Aorta (tissue), 5 donors: ENCODE measurements at regions not wholly inside any gene's neighbourhood (a gene's known extent, or its start where the extent isn't known, plus 50 kb on each side); places are given as distances from the start of the nearest gene placed in this dataset.
"Not testable (repeated sequence)": the region's sequence is repeated elsewhere in the genome, so short reads cannot be mapped to it uniquely, and the experiment has no call there.

Experiments used
- ATAC-seq: fragments of 200-7000 bp; cut with Tn5 transposase; one replicate; pipeline ENCODE4 v1.9.1; 2022; ENCODE audit warnings: moderate library complexity; ENCODE audit not compliant: low FRiP score
- DNase-seq, 2 donors: peaks; one replicate each; pipeline ENCODE4 v3.0.0-alpha.2; 2020
- H3K27ac ChIP-seq, 2 donors: one replicate each; pipeline ENCODE4 v1.5.1; 2013; ENCODE audit warnings: low read length in 2 of 2, mild to moderate bottlenecking in 2 of 2, moderate library complexity in 2 of 2, control low read depth in 1 of 2, inconsistent platforms in 1 of 2, low read depth in 1 of 2
- H3K27me3 ChIP-seq, 2 donors: one replicate each; pipeline ENCODE4 v1.6.1; 2013; ENCODE audit warnings: control low read depth in 1 of 2, low read length in 1 of 2, mild to moderate bottlenecking in 1 of 2, moderate library complexity in 1 of 2; ENCODE audit not compliant: insufficient read depth in 2 of 2, control insufficient read depth in 1 of 2
- H3K36me3 ChIP-seq, 2 donors: one replicate each; pipeline ENCODE4 v1.6.1; 2013; ENCODE audit warnings: control low read depth in 1 of 2, low read length in 1 of 2, mild to moderate bottlenecking in 1 of 2; ENCODE audit not compliant: insufficient read depth in 2 of 2, control insufficient read depth in 1 of 2
- H3K4me1 ChIP-seq, 2 donors: one replicate each; pipeline ENCODE4 v1.6.1; 2013; ENCODE audit warnings: low read length in 2 of 2, control low read depth in 1 of 2, mild to moderate bottlenecking in 1 of 2, moderate library complexity in 1 of 2; ENCODE audit not compliant: insufficient read depth in 2 of 2, control insufficient read depth in 1 of 2
- H3K4me3 ChIP-seq, 2 donors: one replicate each; pipeline ENCODE4 v1.5.1; 2013; ENCODE audit warnings: low read length in 2 of 2, control low read depth in 1 of 2, mild to moderate bottlenecking in 1 of 2
- H3K9me3 ChIP-seq: one replicate; pipeline ENCODE4 v1.6.1; 2013; ENCODE audit warnings: mild to moderate bottlenecking, low read length; ENCODE audit not compliant: control insufficient read depth
- whole genome bisulfite sequencing, 2 donors: extraction: QIAGEN DNeasy Blood & Tissue Kit; methylation state at CpG; one replicate each; pipeline ENCODE4 v1.1.7; 2013; 5-methylcytosine and 5-hydroxymethylcytosine counted together
- intact Hi-C, 2 donors: fragments of 100-400 bp; cut with DNase I; formaldehyde crosslinking; loops; one replicate each; pipeline versions ENCODE4 v1.14.2 to v1.15.0; 2022
- donor health status: healthy with polysubstance abuse.
- donor health status: Bipolar disorder and iron deficiency.
- donor health status: DM: no; HTN: no; CAD: no.
- donor health status: DM: no; HTN: no; CAD: no.
- donor health status: DM: yes; HTN: yes; CAD: no.

DNA sequence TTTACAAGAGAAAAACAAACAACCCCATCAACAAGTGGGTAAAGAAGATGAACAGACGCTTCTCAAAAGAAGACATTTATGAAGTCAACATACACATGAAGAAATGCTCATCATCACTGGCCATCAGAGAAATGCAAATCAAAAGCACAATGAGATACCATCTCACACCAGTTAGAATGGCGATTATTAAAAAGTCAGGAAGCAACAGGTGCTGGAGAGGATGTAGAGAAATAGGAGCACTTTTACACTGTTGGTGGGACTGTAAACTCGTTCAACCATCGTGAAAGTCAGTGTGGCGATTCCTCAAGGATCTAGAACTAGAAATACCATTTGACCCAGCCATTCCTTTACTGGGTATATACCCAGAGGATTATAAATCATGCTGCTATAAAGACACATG lies 137.3 kb downstream of the MAGEE1 start:
- ATAC-seq, intact Hi-C loops, H3K4me3 ChIP-seq, H3K36me3 ChIP-seq, DNase-seq, H3K27ac ChIP-seq, H3K4me1 ChIP-seq, H3K9me3 ChIP-seq, H3K27me3 ChIP-seq: not testable (repeated sequence)
- WGBS, 2 donors: 59 to 80% methylated on average over 5 of the region's 5 CpGs

DNA sequence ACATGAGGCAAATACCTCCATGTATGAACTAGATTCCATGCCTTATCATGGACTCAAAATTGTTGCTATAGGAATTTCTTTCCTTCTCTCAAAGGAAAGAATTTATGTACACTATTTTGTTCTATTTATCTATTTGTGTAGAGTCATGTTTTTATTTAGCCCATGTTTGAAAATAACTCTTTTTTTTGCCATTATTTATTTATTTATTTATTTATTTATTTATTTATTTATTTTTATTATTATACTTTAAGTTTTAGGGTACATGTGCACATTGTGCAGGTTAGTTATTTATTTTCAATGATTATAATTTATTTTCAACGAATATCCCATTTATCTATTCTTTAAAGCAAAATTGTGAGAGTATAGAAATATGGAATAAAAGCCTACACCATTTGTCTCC lies 177.9 kb downstream of the MAGEE1 start:
- no peaks in the 10 kb centered on the region for H3K27me3 ChIP-seq
- ATAC-seq (no peak), DNase-seq (no peak)
- H3K9me3 ChIP-seq: peaks cover 1% of the 10 kb centered on the region
- no peak overlapping the region for H3K27ac ChIP-seq
- H3K36me3 ChIP-seq: no peaks in the 10 kb centered on the region
- WGBS, 2 donors: 33 to 76% methylated on average over 1 of the region's 1 CpG
- no peaks in the 10 kb centered on the region for H3K4me1 ChIP-seq
- H3K4me3 ChIP-seq: no peak overlapping the region
- intact Hi-C loops: no loop called here

DNA sequence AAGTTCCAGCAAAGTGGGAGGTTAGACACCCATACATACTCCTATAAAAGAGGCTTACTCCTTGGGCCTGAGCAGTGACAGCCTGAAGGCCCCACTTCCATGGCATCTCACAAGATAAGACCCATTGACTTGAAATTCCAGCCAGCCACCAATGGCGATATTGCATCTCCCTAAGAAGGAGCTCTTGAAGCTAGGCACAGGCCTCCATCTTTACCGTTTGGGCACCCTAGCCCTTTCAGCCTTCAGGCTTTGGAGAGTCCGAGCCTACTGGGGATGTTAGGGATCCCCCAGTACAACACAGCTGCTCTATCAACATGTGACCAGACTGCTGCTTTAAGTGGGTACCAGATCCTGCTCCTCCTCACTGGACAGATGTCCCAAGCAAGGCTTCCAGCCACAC lies 189.5 kb downstream of the MAGEE1 start:
- Histone ChIP-seq H3K9me3 (peaks cover 9% of the 10 kb centered on the region), H3K36me3 (no peaks in the 10 kb centered on the region), H3K27ac (no peak overlapping the region), H3K4me1 (no peaks in the 10 kb centered on the region), H3K27me3 (no peaks in the 10 kb centered on the region), H3K4me3 (no peak overlapping the region)
- 69 to 84% methylated on average over 3 of the region's 3 CpGs for WGBS, 2 donors
- intact Hi-C loops: no loop called here
- DNase-seq (no peak), ATAC-seq (no peak)

DNA sequence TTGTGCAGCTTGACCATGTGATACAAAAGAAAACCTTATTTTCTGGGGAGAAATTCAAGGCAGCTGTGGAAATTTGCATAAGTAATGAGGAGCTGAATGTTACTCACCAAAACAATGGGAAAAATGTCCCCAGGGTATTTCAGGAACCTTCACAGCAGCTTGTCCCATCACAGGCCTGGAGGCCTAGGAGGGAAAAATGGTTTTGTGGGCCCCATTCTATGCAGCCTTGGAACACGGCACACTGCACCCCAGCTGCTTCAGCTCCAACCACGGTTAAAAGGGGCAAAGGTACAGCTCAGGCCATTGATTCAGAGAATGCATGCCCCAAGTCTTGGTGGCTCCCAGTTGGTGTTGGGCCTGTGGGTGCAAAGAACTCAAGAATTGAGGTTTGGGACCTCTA lies 216.1 kb downstream of the MAGEE1 start:
- DNase-seq: peak in 1 of 2 donors; percentile 20
- Histone ChIP-seq H3K9me3 (no peaks in the 10 kb centered on the region), H3K27me3 (no peaks in the 10 kb centered on the region), H3K4me3 (no peak overlapping the region), H3K36me3 (no peaks in the 10 kb centered on the region), H3K27ac (no peak overlapping the region), H3K4me1 (no peaks in the 10 kb centered on the region)
- intact Hi-C loops: no loop called here
- WGBS, 2 donors: 5 to 28% methylated on average over 2 of the region's 2 CpGs
- ATAC-seq: no peak

DNA sequence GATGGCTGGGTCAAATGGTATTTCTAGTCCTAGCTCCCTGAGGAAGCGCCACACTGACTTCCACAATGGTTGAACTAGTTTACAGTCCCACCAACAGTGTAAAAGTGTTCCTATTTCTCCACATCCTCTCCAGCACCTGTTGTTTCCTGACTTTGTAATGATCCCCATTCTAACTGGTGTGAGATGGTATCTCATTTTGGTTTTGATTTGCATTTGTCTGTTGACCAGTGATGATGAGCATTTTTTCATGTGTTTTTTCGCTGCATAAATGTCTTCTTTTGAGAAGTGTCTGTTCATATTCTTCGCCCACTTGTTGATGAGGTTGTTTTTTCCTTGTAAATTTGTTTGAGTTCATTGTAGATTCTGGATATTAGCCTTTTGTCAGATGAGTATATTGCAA lies 223.9 kb downstream of the MAGEE1 start:
- H3K4me3 ChIP-seq, intact Hi-C loops, DNase-seq, H3K4me1 ChIP-seq, H3K36me3 ChIP-seq, H3K9me3 ChIP-seq, ATAC-seq, H3K27me3 ChIP-seq, H3K27ac ChIP-seq: not testable (repeated sequence)
- WGBS, 2 donors: 46 to 58% methylated on average over 3 of the region's 3 CpGs

DNA sequence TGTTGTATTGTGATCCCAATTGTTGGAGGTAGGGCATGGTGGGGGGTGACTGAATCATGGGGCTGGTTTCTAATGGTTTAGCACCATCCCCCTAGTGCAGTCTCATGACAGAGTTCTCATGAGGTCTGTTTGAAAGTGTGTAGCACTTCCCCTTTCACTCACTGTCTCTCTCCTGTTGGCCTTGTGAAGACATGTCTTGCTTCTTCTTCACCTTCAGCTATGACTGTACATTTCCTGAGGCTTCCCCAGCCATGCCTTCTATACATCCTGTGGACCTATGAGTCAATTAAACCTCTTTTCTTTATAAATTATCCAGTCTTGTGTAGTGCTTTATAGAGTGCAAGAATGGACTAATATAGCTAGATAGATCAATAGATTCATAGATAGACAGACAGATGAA lies 230.0 kb downstream of the MAGEE1 start:
- intact Hi-C loops: no loop called here
- no peaks in the 10 kb centered on the region for H3K27me3 ChIP-seq
- H3K9me3 ChIP-seq: peaks cover 2% of the 10 kb centered on the region
- no peak overlapping the region for H3K27ac ChIP-seq
- no peak for DNase-seq
- no peaks in the 10 kb centered on the region for H3K4me1 ChIP-seq
- H3K4me3 ChIP-seq: no peak overlapping the region
- ATAC-seq: no peak
- H3K36me3 ChIP-seq: no peaks in the 10 kb centered on the region
